ENCODE measurements at regions not wholly inside any gene's neighbourhood (a gene's known extent, or its start where the extent isn't known, plus 50 kb on each side); places are given as distances from the start of the nearest gene placed in this dataset.

DNA sequence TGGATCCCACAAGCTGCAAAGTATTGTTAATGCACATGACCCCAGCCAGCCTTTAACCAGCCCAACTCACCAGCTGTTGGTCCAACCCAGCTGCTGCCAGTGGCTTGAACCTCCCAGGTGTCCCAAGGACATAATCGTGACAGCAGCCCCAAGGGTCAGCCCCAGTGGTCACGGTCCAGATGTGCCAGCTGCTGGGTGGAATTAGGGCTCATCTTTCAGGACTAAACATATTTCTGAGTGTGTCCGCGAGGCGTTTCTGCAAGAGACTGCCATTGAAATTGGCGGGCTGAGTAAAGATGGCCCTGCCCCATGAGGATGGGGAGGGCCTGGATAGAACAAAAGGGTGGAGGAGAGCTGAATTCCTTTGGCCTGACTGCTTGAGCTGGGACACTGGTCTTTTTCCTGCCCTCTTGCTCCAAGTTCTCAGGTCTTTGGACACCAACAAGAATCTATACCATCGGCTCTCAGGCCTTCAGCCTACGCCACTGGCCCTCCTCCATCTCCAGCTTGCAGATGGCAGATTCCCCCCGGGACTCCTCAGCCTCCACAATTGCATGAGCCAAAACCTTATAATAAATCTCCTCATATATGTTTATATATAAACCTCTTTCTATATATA lies 240.2 kb downstream of the MN1 start:
- TF ChIP-seq CTCF (IDR thresholded peaks at IDR 0.05) = no peak
- peaks cover 0 to 5% of the 10 kb centered on the region in 2 donors for H3K27me3 ChIP-seq
- peaks cover 0 to 5% (median 0%) of the 10 kb centered on the region in 3 donors for H3K9me3 ChIP-seq
- H3K36me3 ChIP-seq = no peaks in the 10 kb centered on the region
- DNase-seq = no peak
- no peak overlapping the region for H3K4me3 ChIP-seq
- no peaks in the 10 kb centered on the region for H3K4me1 ChIP-seq
- H3K27ac ChIP-seq = no peak overlapping the region
- intact Hi-C loops (cut with DNase I; ENCODE audit: low total_unique reads) = no loop called here

DNA sequence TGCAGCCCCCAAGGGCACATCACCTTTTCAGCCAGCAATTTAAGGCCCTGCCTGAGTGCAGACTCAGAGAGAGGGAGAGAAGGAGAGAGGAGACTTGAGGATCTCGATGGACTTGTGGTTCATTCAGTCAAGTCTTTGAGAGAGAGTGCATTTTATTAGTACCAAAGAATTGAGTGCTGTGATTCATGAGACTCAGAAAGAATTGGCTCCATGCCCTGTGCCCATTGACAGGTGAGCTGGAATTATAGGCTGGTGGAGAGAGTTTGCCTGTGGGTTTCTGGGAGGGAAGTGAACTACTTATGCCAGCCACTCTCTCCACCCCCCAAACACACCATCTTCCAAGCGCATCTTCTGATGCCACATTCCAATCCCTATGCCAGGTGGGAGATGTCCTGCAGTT lies 236.8 kb downstream of the MN1 start:
- DNase-seq = no peak
- Histone ChIP-seq H3K4me1 (no peaks in the 10 kb centered on the region), H3K36me3 (no peaks in the 10 kb centered on the region), H3K4me3 (no peak overlapping the region), H3K27ac (no peak overlapping the region), H3K27me3 (peaks cover 0 to 10% of the 10 kb centered on the region in 2 donors), H3K9me3 (peaks cover 0 to 5% (median 0%) of the 10 kb centered on the region in 3 donors)
- TF ChIP-seq CTCF (IDR thresholded peaks at IDR 0.05) = no peak
- intact Hi-C loops (cut with DNase I; ENCODE audit: low total_unique reads) = no loop called here

DNA sequence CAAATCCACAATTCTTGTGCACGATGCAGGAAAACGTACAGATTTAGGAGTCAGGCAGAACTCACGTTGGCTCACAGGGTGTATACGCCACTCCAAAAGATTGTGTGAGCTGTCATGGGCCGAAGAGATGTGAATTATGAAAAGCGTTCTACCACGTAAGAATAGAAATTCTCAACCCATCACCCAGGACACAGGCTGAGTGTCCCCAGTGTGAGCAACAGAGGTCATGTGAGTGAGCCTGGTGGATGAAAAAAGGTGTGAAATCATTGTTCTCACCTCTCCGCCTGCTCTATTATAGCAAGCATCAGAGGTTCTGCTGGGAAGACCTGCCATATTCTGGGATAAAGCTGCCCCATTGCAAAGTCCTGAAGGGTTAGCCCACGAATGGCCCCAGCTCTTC lies 235.0 kb downstream of the MN1 start:
- intact Hi-C loops (cut with DNase I; ENCODE audit: low total_unique reads) = no loop called here
- Histone ChIP-seq H3K4me1 (no peaks in the 10 kb centered on the region), H3K4me3 (no peak overlapping the region), H3K27ac (no peak overlapping the region), H3K9me3 (peaks cover 0 to 5% (median under 1%) of the 10 kb centered on the region in 3 donors), H3K27me3 (peaks cover 0 to 22% of the 10 kb centered on the region in 2 donors), H3K36me3 (no peaks in the 10 kb centered on the region)
- TF ChIP-seq CTCF (IDR thresholded peaks at IDR 0.05) = no peak
- no peak for DNase-seq

GRCh38 chr22:27568265-27568664 lies 233.3 kb downstream of the MN1 start:
- H3K27me3 ChIP-seq = peaks cover 0 to 35% of the 10 kb centered on the region in 2 donors
- H3K36me3 ChIP-seq = no peaks in the 10 kb centered on the region
- intact Hi-C loops (cut with DNase I; ENCODE audit: low total_unique reads) = no loop called here
- H3K27ac ChIP-seq = no peak overlapping the region
- TF ChIP-seq CTCF (IDR thresholded peaks at IDR 0.05) = no peak
- H3K4me1 ChIP-seq = no peaks in the 10 kb centered on the region
- no peak for DNase-seq
- no peak overlapping the region for H3K4me3 ChIP-seq
- peaks cover 0 to 11% (median 10%) of the 10 kb centered on the region in 3 donors for H3K9me3 ChIP-seq

DNA sequence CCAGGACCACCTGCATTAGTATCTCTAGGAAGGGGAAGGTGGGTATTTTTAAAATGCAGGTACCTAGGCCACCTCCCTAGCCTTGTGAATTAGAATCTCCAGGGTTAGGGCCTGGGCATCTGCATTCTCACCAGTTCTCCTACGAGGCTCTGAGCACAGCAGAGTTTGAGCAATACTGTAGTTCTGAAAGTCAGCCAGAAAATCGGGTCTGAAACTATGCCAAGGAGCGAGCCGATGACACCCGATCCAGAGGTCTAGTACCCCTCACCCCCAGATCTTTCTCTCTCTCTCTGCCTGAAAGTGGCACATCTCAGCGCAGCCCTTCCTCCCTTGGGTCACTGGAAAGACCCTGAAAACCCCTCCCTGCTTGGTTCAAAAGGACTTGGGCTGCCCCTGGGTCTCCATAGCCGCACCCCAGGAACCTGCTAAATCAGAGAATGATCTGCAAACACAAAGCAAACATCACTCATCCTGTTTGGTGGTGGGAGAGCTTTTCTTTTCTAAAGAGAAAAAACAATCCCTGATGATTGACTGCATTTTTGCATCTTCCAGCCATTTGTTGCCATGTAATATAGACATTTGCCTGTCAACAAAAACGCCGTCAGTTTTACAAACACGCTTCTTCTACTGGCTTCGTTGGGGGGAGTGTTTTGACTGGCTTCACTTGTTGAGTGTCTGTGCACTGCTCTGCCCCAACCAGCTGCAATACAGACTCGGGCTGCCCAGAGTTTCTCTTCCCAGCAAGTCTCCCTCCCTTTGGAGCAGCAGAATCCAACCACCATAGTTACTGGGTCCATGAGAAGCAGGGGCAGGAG lies 229.9 kb downstream of the MN1 start:
- Histone ChIP-seq H3K4me3 (no peak overlapping the region), H3K27me3 (peaks cover 0 to 37% of the 10 kb centered on the region in 2 donors), H3K4me1 (no peaks in the 10 kb centered on the region), H3K36me3 (no peaks in the 10 kb centered on the region), H3K9me3 (peaks cover 0 to 10% (median 6%) of the 10 kb centered on the region in 3 donors), H3K27ac (no peak overlapping the region)
- no peak for DNase-seq
- intact Hi-C loops (cut with DNase I; ENCODE audit: low total_unique reads) = no loop called here
- TF ChIP-seq CTCF (IDR thresholded peaks at IDR 0.05) = no peak

All from tibial artery (tissue), 4 donors.